Left colon (tissue), 2 donors: ENCODE measurements at regions not wholly inside any gene's neighbourhood (a gene's known extent, or its start where the extent isn't known, plus 50 kb on each side); places are given as distances from the start of the nearest gene placed in this dataset.
A peak's percentile ranks its signal among the peaks of the same experiment; 100 is the strongest.

ENCODE experiments used
- ATAC-seq: fragments of 200-7000 bp; cut with Tn5 transposase; one replicate; pipeline ENCODE4 v1.9.1; 2020; ENCODE audit warnings: mild to moderate bottlenecking, moderate library complexity
- DNase-seq, 2 donors: peaks; one replicate each; pipeline ENCODE4 v3.0.0-alpha.2; 2020
- intact Hi-C, 2 donors: fragments of 100-400 bp; cut with DNase I in 1 of 2; cut with micrococcal nuclease in 1 of 2; formaldehyde crosslinking; loops; one replicate each; pipeline versions ENCODE4 v1.11.2 to v1.14.0; 2022; cut with DNase I, micrococcal nuclease
- donor health status: DM: no; HTN: no; CAD: no.
- donor health status: DM: yes; HTN: yes; CAD: no.

DNA sequence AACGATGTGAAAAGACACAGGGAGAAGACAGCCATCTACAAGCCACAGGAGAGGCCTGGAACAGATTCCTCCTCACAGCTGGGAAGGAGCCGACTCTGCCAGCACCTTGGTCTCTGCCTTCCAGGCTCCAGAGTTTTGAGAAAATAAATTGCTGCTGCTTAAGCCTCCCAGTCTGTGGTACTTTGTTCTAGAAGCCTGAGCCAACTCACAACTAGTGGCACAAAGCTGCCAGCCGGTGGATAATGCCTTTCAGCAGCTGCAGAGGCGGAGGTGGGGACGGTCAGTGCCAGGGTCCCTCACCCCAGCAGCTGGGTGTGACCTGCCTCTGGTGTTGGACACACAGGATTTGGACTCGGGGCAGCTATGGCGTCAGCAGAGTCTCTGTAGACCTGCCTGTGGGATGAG is 255.4 kb upstream of the PITRM1 start:
- DNase-seq (no peak), ATAC-seq (no peak)
- intact Hi-C loops = no loop called here

DNA sequence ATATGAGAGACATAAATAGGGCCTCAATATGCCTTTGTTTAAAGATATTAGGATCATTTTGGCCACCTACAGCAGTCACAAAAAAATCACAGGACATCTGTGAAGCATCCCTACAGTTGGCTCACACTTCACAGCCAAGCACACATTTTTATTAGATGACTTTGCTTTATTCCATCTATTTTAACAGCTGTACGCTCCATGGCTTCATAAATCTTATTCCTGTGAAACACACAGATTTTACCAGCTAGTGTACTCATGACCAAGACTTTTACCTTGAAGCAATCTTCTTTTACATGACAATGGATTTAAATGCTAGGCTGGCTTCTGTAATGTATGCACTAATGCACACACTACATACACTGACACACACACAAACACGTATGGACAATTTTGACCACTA is 254.8 kb upstream of the PITRM1 start:
- intact Hi-C loops = no loop called here
- no peak for DNase-seq
- no peak for ATAC-seq

DNA sequence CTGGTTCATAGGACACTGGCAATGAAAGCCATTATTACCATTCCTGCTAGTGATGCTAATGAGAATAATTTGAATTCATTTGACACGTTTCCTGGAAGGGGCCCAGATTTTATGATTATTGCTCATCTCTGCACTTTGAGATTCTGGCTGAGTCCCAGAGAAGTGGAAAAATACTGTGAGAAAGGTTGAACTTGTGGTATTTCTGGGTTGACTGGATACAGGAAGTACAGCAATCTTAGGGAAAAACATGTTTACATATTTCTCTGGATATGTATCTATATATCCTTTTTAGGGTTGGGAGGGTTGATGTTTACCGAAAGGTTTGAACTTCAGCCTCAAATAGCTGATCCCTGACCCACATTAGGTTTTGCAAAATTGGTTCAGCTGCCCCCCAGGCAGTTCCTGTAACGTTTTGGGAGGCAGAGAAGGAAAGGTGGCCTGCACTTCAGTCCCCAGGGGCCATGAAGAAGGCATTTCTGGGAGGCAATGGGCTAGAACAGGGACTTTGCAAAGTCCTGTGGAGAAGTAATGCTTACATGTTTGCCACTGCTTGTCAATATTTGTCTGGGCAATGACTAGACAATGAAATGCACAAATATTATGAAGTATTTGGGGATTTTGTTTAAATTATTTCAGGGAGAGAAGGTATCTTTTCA is 253.7 kb upstream of the PITRM1 start:
- intact Hi-C loops = no loop called here
- peak; percentile 83 for ATAC-seq
- DNase-seq = no peak

DNA sequence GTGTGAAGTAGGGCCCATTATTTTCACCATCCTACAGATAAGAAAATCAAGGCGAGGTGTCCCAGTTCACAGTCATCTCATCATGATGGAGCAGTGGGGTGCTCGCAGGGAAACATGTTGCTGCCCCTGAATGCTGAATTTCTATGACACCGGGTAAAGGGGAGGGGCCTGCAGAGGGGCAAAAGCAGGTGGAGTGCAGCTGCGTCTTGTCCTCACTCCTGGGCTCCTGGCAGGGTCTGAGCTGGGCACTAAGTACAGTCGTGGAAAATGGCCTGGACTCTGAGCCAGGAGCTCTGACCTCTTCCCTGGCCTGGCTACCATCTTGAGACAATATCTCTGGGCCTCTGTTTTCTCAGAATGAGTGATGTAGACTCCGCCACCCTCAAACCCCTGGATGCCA is 253.1 kb upstream of the PITRM1 start:
- DNase-seq = no peak
- ATAC-seq = no peak
- intact Hi-C loops = no loop called here

DNA sequence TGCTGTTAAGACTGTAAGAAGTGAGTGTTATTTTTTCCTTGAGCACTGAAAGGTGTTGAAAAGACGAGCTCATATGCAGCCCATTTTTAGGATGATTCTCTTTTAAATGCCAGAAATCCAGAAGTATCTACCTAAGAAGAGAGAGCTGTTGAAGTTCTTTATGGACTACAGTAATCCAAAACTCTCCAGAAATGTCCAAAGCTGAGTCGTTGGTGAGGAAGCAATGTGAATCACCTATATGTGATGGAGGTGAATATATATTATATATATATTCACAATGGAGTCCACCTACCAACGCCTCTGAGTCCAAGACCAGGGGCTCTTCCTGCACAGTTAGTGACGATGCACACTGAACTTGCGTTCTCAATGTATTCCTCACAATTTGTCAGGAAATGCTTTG is 252.7 kb upstream of the PITRM1 start:
- ATAC-seq = no peak
- intact Hi-C loops = no loop called here
- DNase-seq = no peak

DNA sequence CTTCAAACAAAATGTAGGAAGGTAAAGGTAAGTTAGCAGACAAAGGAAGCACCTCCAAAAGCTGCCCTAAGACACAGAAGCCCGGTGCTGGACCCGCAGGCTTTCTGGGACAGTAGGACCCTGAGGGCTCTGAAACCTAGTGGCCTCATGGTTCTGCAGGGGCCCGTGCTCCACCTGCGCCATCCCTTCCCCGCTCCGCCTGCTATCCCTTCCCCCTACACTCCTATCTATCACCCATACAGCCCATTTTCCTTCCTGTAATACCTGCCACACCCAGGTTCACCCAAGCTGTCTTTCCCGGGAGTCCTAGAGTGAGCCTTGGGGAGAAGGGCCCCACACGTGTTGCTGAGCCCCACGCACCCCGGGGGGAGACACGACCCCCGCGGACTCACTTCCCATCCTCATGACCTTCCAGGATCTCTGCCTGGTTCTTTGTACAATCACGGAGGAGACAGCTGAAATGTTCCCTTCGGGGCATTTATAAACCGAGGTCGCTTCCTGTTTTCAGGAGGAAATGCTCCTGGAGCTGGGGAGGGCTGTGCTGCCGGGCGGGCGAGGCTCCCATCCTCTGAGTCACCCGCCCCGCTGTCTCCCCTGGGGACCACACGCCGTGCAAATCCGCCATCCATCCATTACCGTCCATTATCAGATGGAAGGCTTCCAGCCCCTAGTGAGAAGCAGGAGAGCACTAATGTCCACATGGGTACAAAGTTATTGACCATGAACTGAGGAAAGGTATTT is 251.7 kb upstream of the PITRM1 start:
- ATAC-seq = peak; percentile 43
- intact Hi-C loops = no loop called here
- peak in 1 of 2 donors; percentile 37 for DNase-seq

DNA sequence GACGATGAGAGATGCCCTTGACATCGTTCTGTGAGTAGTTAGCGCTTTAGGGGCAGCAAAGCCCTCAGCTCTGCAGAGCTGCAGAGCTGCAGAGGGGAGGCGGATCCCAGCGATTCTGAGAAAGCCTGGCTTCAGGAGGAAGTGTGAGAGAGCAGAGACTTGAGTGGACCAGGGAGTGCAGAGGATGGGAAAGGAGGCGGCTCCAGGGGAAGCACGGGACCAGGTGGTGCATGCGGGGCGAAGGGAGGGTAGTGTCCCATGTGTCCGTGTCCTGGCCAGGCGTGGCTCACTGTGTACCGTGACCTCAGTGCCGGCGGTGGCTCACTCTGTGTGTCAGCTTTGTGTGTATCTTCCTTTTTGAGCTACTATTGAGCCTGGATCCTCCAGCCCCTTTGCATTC is 250.8 kb upstream of the PITRM1 start:
- peak; percentile 12 for ATAC-seq

DNA sequence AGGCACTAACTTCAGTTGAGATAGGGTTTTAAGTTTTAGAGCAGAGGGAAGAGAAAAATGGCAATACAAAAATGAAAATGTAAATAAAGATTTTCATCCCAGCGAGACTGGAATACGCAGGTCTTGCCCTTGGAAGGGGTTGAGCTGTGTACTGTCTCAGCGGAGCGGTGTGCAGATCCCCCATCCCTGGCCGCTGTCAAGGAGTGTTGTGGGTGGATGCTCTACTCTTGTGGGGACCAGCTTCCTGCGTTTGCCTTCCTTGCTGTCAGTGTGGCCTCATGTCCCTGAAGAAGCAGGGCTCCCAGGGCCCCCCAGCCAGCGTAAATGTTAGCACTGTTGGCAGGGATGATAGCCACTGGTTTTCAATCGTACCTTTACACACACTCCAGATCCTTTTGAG is 249.7 kb upstream of the PITRM1 start:
- DNase-seq (no peak), ATAC-seq (no peak)
- intact Hi-C loops = no loop called here

More for the DNA sequence above, 250.8 kb upstream of the PITRM1 start:
- intact Hi-C loops = no loop called here
- no peak for DNase-seq

DNA sequence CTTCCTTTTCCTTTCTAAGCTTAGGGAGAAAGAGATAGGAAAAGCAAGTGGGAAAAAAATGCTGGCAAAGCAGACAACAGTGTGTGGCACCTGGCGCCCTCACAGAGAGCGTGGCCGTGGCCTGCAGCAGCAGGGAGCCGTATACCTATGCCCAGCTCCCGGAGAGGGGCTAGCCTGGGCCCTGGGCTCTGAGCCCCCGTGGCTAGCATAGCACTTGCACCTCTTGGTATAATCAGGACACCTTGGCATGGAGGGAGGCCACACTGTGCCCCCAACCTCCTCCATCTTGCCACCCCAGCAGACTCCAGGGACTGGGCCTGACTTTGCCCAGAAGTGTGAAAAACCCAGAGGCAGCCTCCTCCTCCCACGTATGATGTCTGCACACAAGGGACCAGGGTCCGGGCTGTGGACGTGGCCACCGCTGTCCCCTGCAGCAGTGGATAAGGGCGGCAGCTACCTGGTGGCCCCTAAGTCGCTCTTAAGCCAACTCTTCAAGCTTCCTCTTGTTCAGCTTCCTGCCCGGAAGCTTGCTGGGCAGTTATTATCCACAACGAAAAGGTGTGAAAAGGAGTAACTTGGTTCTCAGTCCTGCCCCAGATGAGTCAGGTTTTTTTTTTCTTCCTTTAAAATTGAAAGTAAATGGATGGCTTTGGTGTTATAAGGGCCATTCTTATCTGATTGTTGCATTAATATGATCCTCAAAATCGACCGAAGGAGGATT is 249.1 kb upstream of the PITRM1 start:
- no peak for ATAC-seq

DNA sequence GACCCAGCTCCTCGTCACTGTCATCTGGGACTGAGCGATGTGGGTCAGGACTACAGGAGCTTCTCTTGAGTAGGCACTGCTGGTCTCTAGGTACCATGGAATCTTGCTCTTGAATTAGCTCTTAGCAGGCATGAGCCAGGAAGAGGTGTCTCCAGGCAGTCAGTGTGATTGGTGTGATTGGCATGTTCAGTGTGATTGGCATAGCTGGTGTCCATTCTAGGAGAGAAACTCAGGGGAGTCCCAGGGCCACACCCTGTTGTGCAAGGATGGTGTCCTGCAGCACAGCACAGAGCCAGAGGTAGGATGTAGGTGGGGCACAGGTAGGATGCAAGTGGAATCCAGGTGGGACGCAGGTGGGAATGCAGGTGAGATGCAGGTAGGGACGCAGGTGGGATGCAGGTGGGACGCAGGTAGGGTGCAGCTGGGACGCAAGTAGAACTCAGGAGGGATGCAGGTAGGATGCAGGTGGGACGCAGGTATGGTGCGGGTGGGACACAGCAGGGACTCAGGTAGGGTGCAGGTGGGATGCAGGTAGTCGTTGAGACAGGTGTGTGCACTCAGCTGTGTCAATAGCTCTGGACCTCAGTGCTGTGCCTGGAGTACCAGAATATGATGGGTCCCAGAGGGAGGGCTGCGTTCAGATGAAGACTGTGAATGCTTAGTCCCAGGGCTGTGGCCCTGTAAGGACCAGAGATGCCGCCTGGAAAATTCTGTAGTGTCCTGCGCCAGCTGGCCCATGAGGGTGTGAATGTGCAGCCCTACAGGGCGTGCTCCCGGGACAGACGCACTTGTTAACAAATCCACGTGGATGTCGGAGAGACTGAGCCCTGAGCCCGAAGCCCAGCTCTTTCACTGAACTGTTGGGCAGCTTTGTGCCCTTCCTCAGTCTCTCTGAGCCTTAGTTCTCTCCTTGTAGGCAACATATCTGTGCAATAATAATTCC is 248.2 kb upstream of the PITRM1 start:
- ATAC-seq (no peak), DNase-seq (no peak)
- intact Hi-C loops = no loop called here

More for the DNA sequence above, 249.1 kb upstream of the PITRM1 start:
- no peak for DNase-seq
- intact Hi-C loops = no loop called here

DNA sequence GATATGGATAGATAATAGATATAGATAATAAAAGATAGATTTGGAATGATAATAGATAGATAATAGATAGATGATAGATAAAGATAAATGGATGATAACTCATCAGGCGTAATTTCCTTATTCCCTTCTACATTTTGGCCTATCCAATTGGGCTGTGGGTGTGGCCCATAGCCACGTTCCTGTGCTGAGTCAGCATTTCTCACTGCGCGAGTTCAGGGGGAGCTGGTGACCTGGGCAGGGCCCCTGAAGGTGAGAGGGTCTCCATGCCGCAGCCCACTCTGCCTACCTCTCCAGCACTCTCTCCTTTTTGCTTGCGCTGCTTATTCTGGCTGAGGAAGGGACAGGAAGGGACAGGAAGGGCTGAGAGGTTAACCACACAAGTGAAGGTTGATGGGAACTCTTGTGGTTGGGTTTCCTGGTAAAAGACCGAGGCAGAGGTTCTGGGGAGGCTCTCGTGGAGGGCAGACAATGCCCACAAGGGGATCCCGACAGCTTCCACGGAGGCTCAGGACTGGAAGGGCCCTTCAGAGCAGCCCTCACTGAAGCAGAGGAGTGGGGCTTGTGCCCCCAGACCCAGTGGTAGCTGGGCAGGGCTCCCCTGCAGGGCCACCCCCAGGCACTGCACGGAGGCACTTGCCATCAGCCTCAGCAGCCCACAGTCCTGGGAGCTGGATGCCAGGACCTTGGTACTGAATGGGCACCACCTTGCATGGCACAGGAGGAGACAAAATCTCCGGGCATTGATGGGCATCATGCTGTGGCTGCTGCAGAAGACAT is 247.3 kb upstream of the PITRM1 start:
- DNase-seq = no peak
- ATAC-seq = no peak
- intact Hi-C loops = no loop called here

DNA sequence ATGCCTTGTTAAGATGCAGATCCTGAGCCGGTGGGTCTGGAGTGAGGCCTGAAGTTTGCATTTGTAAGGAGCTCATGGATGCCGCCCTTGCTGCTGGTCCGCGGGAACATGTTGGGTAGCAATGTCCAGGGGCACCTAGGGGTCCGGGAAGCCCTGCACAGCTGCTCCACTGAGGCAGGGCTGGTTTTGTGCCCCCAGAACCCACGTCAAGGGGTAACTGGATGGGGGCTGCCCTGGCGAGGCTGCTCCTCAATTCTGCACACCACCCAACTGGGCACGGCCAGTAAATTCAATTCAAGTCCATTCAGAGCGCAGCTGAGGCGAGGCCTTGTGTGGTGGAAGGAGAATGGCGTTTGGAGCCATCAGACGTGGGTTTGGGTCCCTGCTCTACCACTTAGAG is 246.3 kb upstream of the PITRM1 start:
- ATAC-seq (no peak), DNase-seq (no peak)
- intact Hi-C loops = no loop called here

DNA sequence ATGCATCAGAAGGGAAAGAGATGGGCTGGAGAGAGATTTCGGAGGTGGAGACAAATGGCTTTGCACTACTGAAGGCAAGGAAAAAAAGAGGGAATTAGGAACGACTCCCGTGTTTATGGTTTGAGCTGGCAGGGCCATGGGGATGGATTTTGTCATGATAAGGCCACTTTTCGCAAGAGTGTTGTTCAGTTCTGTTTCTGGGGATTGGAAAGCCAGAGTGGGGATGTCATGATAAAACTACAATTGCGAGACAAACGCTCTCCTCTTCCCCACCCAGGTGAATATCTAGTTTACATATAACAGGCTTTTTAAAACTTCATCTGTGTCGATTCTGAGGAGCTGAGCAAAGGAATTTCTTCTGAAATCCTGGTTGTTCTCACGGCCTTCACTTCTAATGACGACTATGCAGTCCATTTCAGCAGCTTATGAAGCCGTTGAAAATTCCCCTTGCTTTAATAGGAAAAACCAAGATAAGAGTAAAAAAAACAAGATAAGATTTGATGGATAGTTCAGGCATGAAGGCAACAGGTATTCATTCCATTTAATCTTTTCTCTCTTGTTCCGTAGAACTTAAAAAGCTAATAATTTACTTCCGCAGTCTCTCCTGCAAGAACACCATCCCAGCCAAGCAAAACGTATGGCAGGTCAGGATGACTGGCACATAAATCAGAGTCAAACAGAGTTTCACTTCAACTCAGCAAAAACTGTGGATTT is 245.6 kb upstream of the PITRM1 start:
- intact Hi-C loops = no loop called here

DNA sequence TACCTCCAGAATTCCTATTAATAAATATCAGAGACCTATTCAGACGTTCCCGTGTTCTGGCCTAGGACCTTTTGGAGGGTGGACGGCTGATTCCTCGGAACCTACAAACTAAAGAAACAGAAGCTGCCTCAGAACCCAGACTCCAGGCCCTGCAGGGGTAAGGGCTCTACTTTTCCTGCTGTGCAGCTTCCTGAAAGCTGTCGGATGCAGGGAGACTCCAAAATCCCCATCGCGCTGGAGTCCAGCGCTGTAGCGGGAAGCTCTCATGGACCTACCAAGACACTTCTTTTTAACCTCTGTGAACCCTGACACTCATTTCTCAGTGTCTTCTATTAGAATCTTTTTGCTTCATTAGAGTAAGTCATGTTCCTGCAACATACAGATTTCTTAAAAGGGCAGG is 244.5 kb upstream of the PITRM1 start:
- no peak for DNase-seq
- ATAC-seq = no peak
- intact Hi-C loops = no loop called here

More for the DNA sequence above, 245.6 kb upstream of the PITRM1 start:
- ATAC-seq = no peak
- no peak for DNase-seq

DNA sequence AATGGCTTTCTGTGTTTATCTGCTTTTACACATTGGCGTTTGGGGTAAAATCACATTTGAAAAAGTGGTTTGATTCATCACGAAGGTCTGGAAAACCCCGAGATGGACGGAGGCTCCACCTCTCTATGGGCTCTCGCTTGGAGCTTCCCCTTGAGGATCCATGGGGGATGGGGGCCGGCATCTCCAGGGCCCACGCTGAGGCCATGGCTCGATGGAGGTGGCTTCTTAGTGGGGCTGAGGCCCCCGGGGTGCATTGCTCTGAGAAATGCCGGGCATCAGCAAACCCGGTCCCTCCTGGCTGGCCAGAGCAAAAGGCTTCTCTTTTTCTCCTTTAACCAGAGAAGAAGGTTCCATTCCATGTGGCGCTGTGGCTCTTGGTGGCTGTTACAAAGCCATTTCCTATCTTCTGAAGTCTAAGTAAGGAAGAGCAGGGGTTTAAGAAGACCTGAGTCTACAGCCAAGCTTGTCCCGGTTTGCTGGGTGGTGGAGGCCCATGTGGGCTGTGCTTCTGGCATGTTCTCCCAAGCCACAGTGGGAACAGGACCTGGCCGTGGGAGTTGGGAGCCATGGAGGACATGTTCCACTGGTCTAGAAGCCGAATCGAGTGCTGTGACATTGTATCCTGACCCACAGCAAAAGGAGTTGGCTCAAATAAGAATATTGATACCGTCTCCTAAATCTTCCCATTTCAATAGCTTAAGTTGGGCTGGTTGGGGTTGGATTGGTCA is 243.5 kb upstream of the PITRM1 start:
- DNase-seq (no peak), ATAC-seq (no peak)
- intact Hi-C loops = no loop called here

DNA sequence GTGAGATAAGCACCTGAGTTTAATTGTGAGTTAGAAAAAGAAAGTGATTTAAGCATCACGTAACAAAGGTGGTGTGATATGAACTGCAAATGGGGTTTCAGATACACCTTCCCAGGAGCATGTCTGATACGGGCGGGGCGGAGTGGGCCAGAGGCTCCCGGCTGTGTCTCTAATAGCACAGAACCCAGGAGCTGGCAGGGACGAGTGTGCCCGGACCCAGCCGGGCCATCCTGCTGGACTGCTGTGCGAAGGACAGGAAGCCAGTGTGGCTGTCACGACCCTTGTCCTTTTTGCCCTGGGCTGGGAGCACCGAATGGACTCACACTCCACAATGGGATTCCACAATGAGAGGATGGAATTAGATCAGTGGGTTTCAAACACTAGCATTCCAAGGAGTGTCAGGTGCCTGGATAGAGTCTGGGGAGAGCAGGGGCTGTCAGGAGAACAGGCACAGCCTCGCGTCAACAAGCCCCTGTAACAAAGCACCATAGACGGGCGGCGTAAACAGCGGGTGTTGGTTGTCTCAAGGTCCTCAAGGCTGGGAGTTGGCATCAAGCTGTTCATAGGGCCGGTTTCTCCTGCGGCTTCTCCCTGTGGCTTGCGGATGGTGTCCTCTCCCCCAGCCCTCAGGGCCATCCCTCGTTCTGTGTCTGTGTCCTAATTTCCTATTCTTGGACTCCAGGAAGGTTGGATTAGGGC is 242.6 kb upstream of the PITRM1 start:
- intact Hi-C loops = no loop called here
- no peak for ATAC-seq
- DNase-seq = no peak

DNA sequence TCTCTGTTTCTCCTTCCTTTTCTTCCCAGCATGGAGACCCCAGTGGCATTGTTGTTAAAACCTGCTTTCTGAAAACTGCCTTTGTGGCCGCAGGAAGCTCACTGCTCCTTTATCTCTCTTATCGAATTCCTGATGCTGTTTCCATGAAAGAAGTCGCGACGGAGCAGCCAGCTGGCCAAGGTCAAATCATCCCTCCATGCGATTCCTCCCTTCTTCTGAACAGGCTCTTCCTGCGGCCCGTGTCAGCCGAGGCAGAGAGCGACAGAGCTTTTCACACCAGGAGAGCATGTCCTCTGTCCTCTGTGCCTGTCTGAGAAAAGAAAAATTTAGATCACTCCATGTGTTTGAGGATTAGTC is 242.1 kb upstream of the PITRM1 start:
- intact Hi-C loops = no loop called here
- DNase-seq (no peak), ATAC-seq (no peak)
